ENCODE measurements at regions not wholly inside any gene's neighbourhood (a gene's known extent, or its start where the extent isn't known, plus 50 kb on each side); places are given as distances from the start of the nearest gene placed in this dataset.

- DNase-seq (no peak), ATAC-seq (ENCODE audit: low read depth) (no peak)
- H3K79me2 ChIP-seq (ENCODE audit: control insufficient read depth, insufficient read depth, low read length): no peaks in the 10 kb centered on the region
- no peak overlapping the region for H3K4me2 ChIP-seq (replicated peaks; ENCODE audit: low read depth, low read length, poor library complexity, severe bottlenecking)
- no peak overlapping the region for H3K4me3 ChIP-seq (ENCODE audit: control extremely low read depth in 1 of 5, extremely low read depth in 1 of 5, insufficient read depth in 1 of 5, low read depth in 2 of 5, low read length in 4 of 5)
- Mint-ChIP-seq H3K27me3 (peaks cover 3% of the 10 kb centered on the region), H3K4me1 (no peaks in the 10 kb centered on the region), H3K27ac (no peak overlapping the region), H3K4me3 (no peak overlapping the region), H3K9me3 (ENCODE audit: insufficient read depth) (peaks cover 11% of the 10 kb centered on the region)
- no peak overlapping the region for H3K27ac ChIP-seq (ENCODE audit: low read length in 2 of 2)
- no peaks in the 10 kb centered on the region for H4K20me1 ChIP-seq (ENCODE audit: control insufficient read depth, insufficient read depth, low read length, poor library complexity, severe bottlenecking)
- ChIA-PET CTCF (no interaction called here), POLR2A (no interaction called here)
- no peaks in the 10 kb centered on the region for H3K4me1 ChIP-seq (ENCODE audit: control insufficient read depth in 2 of 2, insufficient read depth in 2 of 2, low read length in 2 of 2)
- H3K9ac ChIP-seq (ENCODE audit: low read length): no peak overlapping the region
- peaks cover 0 to 9% (median 1%) of the 10 kb centered on the region in 3 donors for H3K9me3 ChIP-seq (ENCODE audit: control extremely low read depth in 1 of 3, control insufficient read depth in 2 of 3, insufficient read depth in 1 of 3, low read length in 2 of 3)
- 90% methylated on average over 1 of the region's 2 CpGs for WGBS (ENCODE audit: insufficient coverage)
- H3K36me3 ChIP-seq (replicated peaks in 1 of 2; ENCODE audit: control extremely low read depth in 1 of 2, control insufficient read depth in 1 of 2, extremely low read depth in 1 of 2, insufficient read depth in 2 of 2, low read length in 1 of 2): no peaks in the 10 kb centered on the region
- TF ChIP-seq, protein P1, sequence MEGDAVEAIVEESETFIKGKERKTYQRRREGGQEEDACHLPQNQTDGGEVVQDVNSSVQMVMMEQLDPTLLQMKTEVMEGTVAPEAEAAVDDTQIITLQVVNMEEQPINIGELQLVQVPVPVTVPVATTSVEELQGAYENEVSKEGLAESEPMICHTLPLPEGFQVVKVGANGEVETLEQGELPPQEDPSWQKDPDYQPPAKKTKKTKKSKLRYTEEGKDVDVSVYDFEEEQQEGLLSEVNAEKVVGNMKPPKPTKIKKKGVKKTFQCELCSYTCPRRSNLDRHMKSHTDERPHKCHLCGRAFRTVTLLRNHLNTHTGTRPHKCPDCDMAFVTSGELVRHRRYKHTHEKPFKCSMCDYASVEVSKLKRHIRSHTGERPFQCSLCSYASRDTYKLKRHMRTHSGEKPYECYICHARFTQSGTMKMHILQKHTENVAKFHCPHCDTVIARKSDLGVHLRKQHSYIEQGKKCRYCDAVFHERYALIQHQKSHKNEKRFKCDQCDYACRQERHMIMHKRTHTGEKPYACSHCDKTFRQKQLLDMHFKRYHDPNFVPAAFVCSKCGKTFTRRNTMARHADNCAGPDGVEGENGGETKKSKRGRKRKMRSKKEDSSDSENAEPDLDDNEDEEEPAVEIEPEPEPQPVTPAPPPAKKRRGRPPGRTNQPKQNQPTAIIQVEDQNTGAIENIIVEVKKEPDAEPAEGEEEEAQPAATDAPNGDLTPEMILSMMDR (IDR thresholded peaks at IDR 0.05): no peak
- no peak for TF ChIP-seq EZH2 (IDR thresholded peaks at IDR 0.05; ENCODE audit: borderline replicate concordance, insufficient read depth, low read depth, low read length, poor library complexity, severe bottlenecking)
- intact Hi-C loops (cut with micrococcal nuclease): no loop called here
- no peaks in the 10 kb centered on the region for H3K27me3 ChIP-seq (replicated peaks in 1 of 4; ENCODE audit: control extremely low read depth in 1 of 4, control insufficient read depth in 3 of 4, insufficient read depth in 4 of 4, low read length in 3 of 4)
- H2AFZ ChIP-seq (ENCODE audit: insufficient read depth, low read depth, low read length, poor library complexity, severe bottlenecking): no peak overlapping the region
Observed at GRCh38 chr4:128403586-128403985, 116.0 kb upstream of the PGRMC2 start.

DNA sequence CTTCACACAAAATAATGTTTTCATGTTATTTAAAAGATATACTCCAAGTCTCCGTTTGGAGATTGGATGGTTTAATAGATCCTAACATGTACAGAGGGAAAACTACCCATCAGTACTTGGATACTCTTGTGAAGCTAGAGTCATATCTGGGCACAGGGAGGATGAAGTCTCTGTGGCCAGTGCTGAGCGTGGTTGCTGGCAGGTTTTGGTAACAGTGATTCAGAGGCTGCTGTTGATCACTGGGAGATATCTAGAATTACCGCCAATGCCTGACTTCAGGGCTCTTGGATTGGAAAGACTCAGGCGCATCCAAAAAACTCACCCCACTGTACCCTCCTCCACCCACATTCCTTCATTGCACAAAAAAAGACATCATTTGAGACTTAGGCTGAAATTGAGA, 107.2 kb upstream of the PGRMC2 start:
- CTCF ChIA-PET: no interaction called here

More for the DNA sequence above, 107.2 kb upstream of the PGRMC2 start:
- Histone ChIP-seq H3K4me3 (ENCODE audit: control extremely low read depth in 1 of 5, extremely low read depth in 1 of 5, insufficient read depth in 1 of 5, low read depth in 2 of 5, low read length in 4 of 5) (no peak overlapping the region), H3K27ac (ENCODE audit: low read length in 2 of 2) (no peak overlapping the region), H3K9me3 (ENCODE audit: control extremely low read depth in 1 of 3, control insufficient read depth in 2 of 3, insufficient read depth in 1 of 3, low read length in 2 of 3) (no peaks in the 10 kb centered on the region), H3K9ac (ENCODE audit: low read length) (no peak overlapping the region), H3K79me2 (ENCODE audit: control insufficient read depth, insufficient read depth, low read length) (no peaks in the 10 kb centered on the region), H3K4me2 (replicated peaks; ENCODE audit: low read depth, low read length, poor library complexity, severe bottlenecking) (no peak overlapping the region), H4K20me1 (ENCODE audit: control insufficient read depth, insufficient read depth, low read length, poor library complexity, severe bottlenecking) (no peaks in the 10 kb centered on the region), H3K36me3 (replicated peaks in 1 of 2; ENCODE audit: control extremely low read depth in 1 of 2, control insufficient read depth in 1 of 2, extremely low read depth in 1 of 2, insufficient read depth in 2 of 2, low read length in 1 of 2) (no peaks in the 10 kb centered on the region), H3K27me3 (replicated peaks in 1 of 4; ENCODE audit: control extremely low read depth in 1 of 4, control insufficient read depth in 3 of 4, insufficient read depth in 4 of 4, low read length in 3 of 4) (no peaks in the 10 kb centered on the region), H3K4me1 (ENCODE audit: control insufficient read depth in 2 of 2, insufficient read depth in 2 of 2, low read length in 2 of 2) (no peaks in the 10 kb centered on the region), H2AFZ (ENCODE audit: insufficient read depth, low read depth, low read length, poor library complexity, severe bottlenecking) (no peak overlapping the region)
- TF ChIP-seq, protein P1 (IDR thresholded peaks at IDR 0.05): no peak
- no peak for TF ChIP-seq EZH2 (IDR thresholded peaks at IDR 0.05; ENCODE audit: borderline replicate concordance, insufficient read depth, low read depth, low read length, poor library complexity, severe bottlenecking)
- no peaks in the 10 kb centered on the region for H3K4me1 Mint-ChIP-seq
- POLR2A ChIA-PET: no interaction called here
- WGBS (ENCODE audit: insufficient coverage): no CpG with 5 or more reads among the region's 4 CpGs
- ATAC-seq (ENCODE audit: low read depth) (no peak), DNase-seq (no peak)
- H3K9me3 Mint-ChIP-seq (ENCODE audit: insufficient read depth): peaks cover 10% of the 10 kb centered on the region
- intact Hi-C loops (cut with micrococcal nuclease): no loop called here
- no peak overlapping the region for H3K4me3 Mint-ChIP-seq
- H3K27me3 Mint-ChIP-seq: peaks cover 1% of the 10 kb centered on the region
- no peak overlapping the region for H3K27ac Mint-ChIP-seq
